BE2C (cell line): ENCODE measurements at regions not wholly inside any gene's neighbourhood (a gene's known extent, or its start where the extent isn't known, plus 50 kb on each side); places are given as distances from the start of the nearest gene placed in this dataset.

ENCODE experiments used
- DNase-seq: peaks from one replicate; pipeline ENCODE4 v3.0.0-alpha.2; 2020
- H3K27me3 ChIP-seq: fragments of 250-450 bp; sonication (Bioruptor Pico); 2 replicates; pipeline ENCODE4 v1.5.1; 2020; ENCODE audit warnings: mild to moderate bottlenecking
- H3K36me3 ChIP-seq: fragments of 250-450 bp; sonication (Bioruptor Pico); 2 replicates; pipeline ENCODE4 v1.5.1; 2020; ENCODE audit warnings: mild to moderate bottlenecking
- H3K4me1 ChIP-seq: fragments of 250-450 bp; sonication (Bioruptor Pico); 2 replicates; pipeline ENCODE4 v1.5.1; 2020
- H3K4me3 ChIP-seq: 2 replicates; pipeline ENCODE4 v1.5.1; 2011; ENCODE audit warnings: low read depth, low read length
- H3K9me3 ChIP-seq: fragments of 250-450 bp; sonication (Bioruptor Pico); 2 replicates; pipeline ENCODE4 v1.5.1; 2020
- CTCF ChIP-seq: IDR thresholded peaks from 2 replicates; pipeline ENCODE4 v1.5.1; 2012; ENCODE audit warnings: mild to moderate bottlenecking, low read depth, low read length

- Histone ChIP-seq H3K36me3 (no peaks in the 10 kb centered on the region), H3K9me3 (no peaks in the 10 kb centered on the region), H3K4me1 (no peaks in the 10 kb centered on the region), H3K4me3 (no peak overlapping the region), H3K27me3 (no peaks in the 10 kb centered on the region)
- no peak for DNase-seq
- TF ChIP-seq CTCF = no peak
These were observed 370.0 kb upstream of the CTNND2 start for GRCh38 chr5:12274236-12274635.

- no peak for TF ChIP-seq CTCF
- H3K36me3 ChIP-seq = no peaks in the 10 kb centered on the region
- H3K27me3 ChIP-seq = no peaks in the 10 kb centered on the region
- no peaks in the 10 kb centered on the region for H3K9me3 ChIP-seq
- no peaks in the 10 kb centered on the region for H3K4me1 ChIP-seq
- no peak overlapping the region for H3K4me3 ChIP-seq
- DNase-seq = no peak
These were observed 368.1 kb upstream of the CTNND2 start for GRCh38 chr5:12272389-12272788.

- Histone ChIP-seq H3K9me3 (no peaks in the 10 kb centered on the region), H3K27me3 (no peaks in the 10 kb centered on the region)
These were observed 366.7 kb upstream of the CTNND2 start for GRCh38 chr5:12270914-12271313.

GRCh38 chr5:12269164-12269563, 364.9 kb upstream of the CTNND2 start:
- H3K4me3 ChIP-seq = no peak overlapping the region
- no peak for DNase-seq
- no peaks in the 10 kb centered on the region for H3K4me1 ChIP-seq
- no peaks in the 10 kb centered on the region; the same call in 1 of the 2 replicates for H3K9me3 ChIP-seq
- H3K27me3 ChIP-seq = no peaks in the 10 kb centered on the region
- TF ChIP-seq CTCF = no peak
- no peaks in the 10 kb centered on the region for H3K36me3 ChIP-seq

More at GRCh38 chr5:12270914-12271313, 366.7 kb upstream of the CTNND2 start:
- Histone ChIP-seq H3K4me1 (no peaks in the 10 kb centered on the region), H3K4me3 (no peak overlapping the region), H3K36me3 (no peaks in the 10 kb centered on the region)
- TF ChIP-seq CTCF = no peak
- DNase-seq = no peak

- Histone ChIP-seq H3K36me3 (no peaks in the 10 kb centered on the region), H3K27me3 (no peaks in the 10 kb centered on the region), H3K4me1 (no peaks in the 10 kb centered on the region), H3K4me3 (no peak overlapping the region), H3K9me3 (no peaks in the 10 kb centered on the region)
- TF ChIP-seq CTCF = no peak
- no peak for DNase-seq
These were observed 354.3 kb upstream of the CTNND2 start for GRCh38 chr5:12258549-12258948.

GRCh38 chr5:12250454-12250853, 346.2 kb upstream of the CTNND2 start:
- Histone ChIP-seq H3K36me3 (no peaks in the 10 kb centered on the region), H3K4me1 (no peaks in the 10 kb centered on the region), H3K27me3 (no peaks in the 10 kb centered on the region), H3K9me3 (no peaks in the 10 kb centered on the region), H3K4me3 (no peak overlapping the region)
- DNase-seq = no peak
- TF ChIP-seq CTCF = no peak
